H1 (cell line): ENCODE measurements at regions not wholly inside any gene's neighbourhood (a gene's known extent, or its start where the extent isn't known, plus 50 kb on each side); places are given as distances from the start of the nearest gene placed in this dataset.

Experiments
- CTCF ChIA-PET: fragments of 300-600 bp; sonication (Branson Sonifier 250); formaldehyde crosslinking; loops from one replicate; lab custom pipeline; 2021; ENCODE audit not compliant: partially characterized antibody; lab: Charles Lee
- POLR2A ChIA-PET: fragments of 300-600 bp; sonication (Branson Sonifier 250); formaldehyde crosslinking; loops from one replicate; lab custom pipeline; 2021; ENCODE audit warnings: inconsistent platforms; ENCODE audit not compliant: partially characterized antibody; lab: Charles Lee
- DNase-seq, 2 experiments: peaks; one replicate each; pipeline versions ENCODE4 v3.0.0 to v3.0.0-alpha.2; 2010 to 2022; ENCODE audit warnings: low spot score in 2 of 2, low read depth in 1 of 2, mixed read lengths in 1 of 2
- FAIRE-seq: peaks from 2 replicates; lab custom pipeline; 2011; peaks lifted over from hg19 to GRCh38; lab: Jason Lieb, UNC
- H2AFZ ChIP-seq: 2 replicates; pipeline ENCODE4 v1.8.1; 2012; ENCODE audit warnings: low read length, inconsistent platforms
- H2AK5ac ChIP-seq: 2 replicates; pipeline ENCODE4 v1.6.1; 2013; ENCODE audit warnings: low read depth, low read length
- H2BK120ac ChIP-seq: replicated peaks from 2 replicates; pipeline ENCODE3; 2013; ENCODE audit warnings: low read depth, low read length, inconsistent platforms
- H2BK12ac ChIP-seq: 2 replicates; pipeline ENCODE4 v1.6.1; 2013; ENCODE audit warnings: low read depth, low read length
- H2BK15ac ChIP-seq: 2 replicates; pipeline ENCODE4 v1.6.1; 2013; ENCODE audit warnings: low read length
- H2BK20ac ChIP-seq: 2 replicates; pipeline ENCODE4 v1.6.1; 2013; ENCODE audit warnings: low read length
- H2BK5ac ChIP-seq: 2 replicates; pipeline ENCODE4 v1.6.1; 2013; ENCODE audit warnings: low read depth, low read length
- H3K14ac ChIP-seq: 2 replicates; pipeline ENCODE4 v1.6.1; 2013; ENCODE audit warnings: inconsistent platforms; ENCODE audit not compliant: insufficient read length
- H3K18ac ChIP-seq: 2 replicates; pipeline ENCODE4 v1.6.1; 2013; ENCODE audit warnings: low read length; ENCODE audit errors: extremely low read depth
- H3K23ac ChIP-seq: 2 replicates; pipeline ENCODE4 v1.6.1; 2013; ENCODE audit warnings: inconsistent platforms; ENCODE audit not compliant: insufficient read length
- H3K23me2 ChIP-seq: 2 replicates; pipeline ENCODE4 v1.6.1; 2013; ENCODE audit warnings: low read depth, low read length
- H3K27ac ChIP-seq: 2 replicates; pipeline ENCODE4 v1.6.1; 2011; ENCODE audit warnings: low read depth, low read length, inconsistent platforms
- H3K27me3 ChIP-seq, 4 experiments: replicated peaks in 1 of 4; 1 replicate in 1 of 4; 2 replicates in 3 of 4; pipeline versions ENCODE4 v1.6.1 to v1.8.1; 2011 to 2013; ENCODE audit warnings: low read length in 3 of 4, mild to moderate bottlenecking in 3 of 4, inconsistent platforms in 2 of 4, mixed read lengths in 2 of 4, moderate library complexity in 1 of 4; ENCODE audit not compliant: control insufficient read depth in 3 of 4, insufficient read depth in 3 of 4; ENCODE audit errors: extremely low read depth in 1 of 4
- H3K36me3 ChIP-seq, 4 experiments: 2 replicates each; pipeline versions ENCODE4 v1.6.1 to v1.8.1; 2011 to 2013; ENCODE audit warnings: mild to moderate bottlenecking in 4 of 4, low read length in 3 of 4, moderate library complexity in 2 of 4, control low read depth in 1 of 4, inconsistent platforms in 1 of 4; ENCODE audit not compliant: insufficient read depth in 4 of 4, control insufficient read depth in 2 of 4
- H3K4ac ChIP-seq: replicated peaks from 2 replicates; pipeline ENCODE3; 2013; ENCODE audit warnings: low read length, low read depth, mixed read lengths, inconsistent platforms; ENCODE audit not compliant: insufficient read length
- H3K4me1 ChIP-seq, 4 experiments: replicated peaks in 1 of 4; 1 replicate in 1 of 4; 2 replicates in 3 of 4; pipeline versions ENCODE4 v1.6.1 to v1.8.1; 2011 to 2013; ENCODE audit warnings: low read length in 3 of 4, inconsistent platforms in 2 of 4, mixed read lengths in 1 of 4; ENCODE audit not compliant: insufficient read depth in 4 of 4, control insufficient read depth in 3 of 4
- H3K4me2 ChIP-seq, 2 experiments: 2 replicates each; pipeline versions ENCODE4 v1.6.1 to v1.8.1; 2011 to 2013; ENCODE audit warnings: low read depth in 2 of 2, low read length in 2 of 2, control low read depth in 1 of 2, inconsistent platforms in 1 of 2, mild to moderate bottlenecking in 1 of 2; ENCODE audit not compliant: insufficient read depth in 1 of 2
- H3K4me3 ChIP-seq, 4 experiments: fragments of 200-600, 300-600 bp in 1 of 4; sonication (generic), shearing (Covaris generic), sonication (Bioruptor Twin) in 1 of 4; 2 replicates each; pipeline versions ENCODE4 v1.5.1 to v1.8.1; 2011 to 2016; ENCODE audit warnings: low read length in 4 of 4, low read depth in 3 of 4, control low read depth in 2 of 4, inconsistent platforms in 2 of 4, mild to moderate bottlenecking in 2 of 4, mixed read lengths in 1 of 4, moderate library complexity in 1 of 4; ENCODE audit not compliant: insufficient read depth in 2 of 4; ENCODE audit errors: extremely low read depth in 1 of 4
- H3K56ac ChIP-seq: replicated peaks from 2 replicates; pipeline ENCODE3; 2013; ENCODE audit warnings: low read depth, mild to moderate bottlenecking, mixed read lengths, low read length, inconsistent platforms; ENCODE audit not compliant: insufficient read length
- H3K79me1 ChIP-seq: 2 replicates; pipeline ENCODE4 v1.6.1; 2013; ENCODE audit warnings: low read depth, low read length, control low read depth
- H3K79me2 ChIP-seq, 2 experiments: 2 replicates each; pipeline versions ENCODE4 v1.6.1 to v1.8.1; 2012 to 2013; ENCODE audit warnings: low read length in 2 of 2, mild to moderate bottlenecking in 2 of 2, inconsistent platforms in 1 of 2; ENCODE audit not compliant: insufficient read depth in 2 of 2, control insufficient read depth in 1 of 2
- H3K9ac ChIP-seq, 4 experiments: replicated peaks in 1 of 4; 1 replicate in 1 of 4; 2 replicates in 3 of 4; pipeline versions ENCODE4 v1.6.1 to v1.8.1; 2011 to 2013; ENCODE audit warnings: low read depth in 3 of 4, low read length in 3 of 4, control low read depth in 2 of 4, mild to moderate bottlenecking in 2 of 4, moderate library complexity in 2 of 4, inconsistent platforms in 1 of 4; ENCODE audit errors: extremely low read depth in 1 of 4
- H3K9me3 ChIP-seq, 2 experiments: 2 replicates each; pipeline versions ENCODE4 v1.6.1 to v1.8.1; 2012 to 2013; ENCODE audit warnings: mild to moderate bottlenecking in 2 of 2, moderate library complexity in 2 of 2, control low read depth in 1 of 2, inconsistent platforms in 1 of 2, low read depth in 1 of 2, low read length in 1 of 2, mixed read lengths in 1 of 2; ENCODE audit not compliant: insufficient read depth in 2 of 2
- H4K20me1 ChIP-seq, 2 experiments: replicated peaks in 1 of 2; 2 replicates each; pipeline versions ENCODE3 to v1.8.1; 2011 to 2013; ENCODE audit warnings: inconsistent platforms in 2 of 2, low read length in 2 of 2, mild to moderate bottlenecking in 1 of 2; ENCODE audit not compliant: insufficient read depth in 2 of 2, control insufficient read depth in 1 of 2
- H4K5ac ChIP-seq: 2 replicates; pipeline ENCODE4 v1.6.1; 2013; ENCODE audit warnings: low read length, low read depth, mixed read lengths, inconsistent platforms; ENCODE audit not compliant: insufficient read length
- H4K8ac ChIP-seq: 2 replicates; pipeline ENCODE4 v1.8.0; 2013; ENCODE audit warnings: mild to moderate bottlenecking, moderate library complexity, low read length, inconsistent platforms; ENCODE audit not compliant: insufficient read depth; ENCODE audit errors: extremely low read depth
- H4K91ac ChIP-seq: replicated peaks from 2 replicates; pipeline ENCODE3; 2013; ENCODE audit warnings: low read length, mixed read lengths, inconsistent platforms; ENCODE audit not compliant: insufficient read length
- E2F6 ChIP-seq: IDR thresholded peaks from 2 replicates; pipeline ENCODE4 v1.6.1; 2012; ENCODE audit warnings: inconsistent platforms
- EZH2 ChIP-seq: fragments of 200-600 bp; sonication (generic); IDR thresholded peaks from 2 replicates; pipeline ENCODE4 v1.7.1; 2012; ENCODE audit warnings: low read depth, mild to moderate bottlenecking, moderate library complexity, low read length, inconsistent platforms; ENCODE audit not compliant: severe bottlenecking
- GTF2F1 ChIP-seq: IDR thresholded peaks from 2 replicates; pipeline ENCODE4 v1.6.1; 2012; ENCODE audit warnings: low read depth, low read length, improper control_type of control experiment, borderline replicate concordance
- KDM4A ChIP-seq: IDR thresholded peaks from one replicate; pipeline ENCODE4 v1.7.1; 2012; ENCODE audit warnings: low read depth, mild to moderate bottlenecking, moderate library complexity, low read length, inconsistent platforms; ENCODE audit not compliant: severe bottlenecking
- KDM5A ChIP-seq: fragments of 200-600 bp; IDR thresholded peaks from 2 replicates; pipeline ENCODE4 v1.7.1; 2012; ENCODE audit warnings: mild to moderate bottlenecking, low read length, inconsistent platforms, mixed read lengths
- POLR2A ChIP-seq, 2 experiments: IDR thresholded peaks; 1 replicate in 1 of 2; 2 replicates in 1 of 2; pipeline ENCODE4 v1.6.1; 2011; ENCODE audit warnings: low read depth in 2 of 2, low read length in 2 of 2, mild to moderate bottlenecking in 2 of 2; ENCODE audit errors: control extremely low read depth in 1 of 2
- RFX5 ChIP-seq: IDR thresholded peaks from 2 replicates; pipeline ENCODE4 v1.6.1; 2011; ENCODE audit warnings: low read depth, low read length, improper control_type of control experiment, borderline replicate concordance
- RNF2 ChIP-seq: fragments of 200-900, 300-1000 bp; sonication (generic); IDR thresholded peaks from 2 replicates; pipeline ENCODE4 v1.7.1; 2016; ENCODE audit warnings: borderline replicate concordance, low read depth, mild to moderate bottlenecking, antibody characterized with exemption, low read length; ENCODE audit not compliant: poor library complexity, severe bottlenecking; ENCODE audit errors: missing control alignments
- SP4 ChIP-seq: IDR thresholded peaks from 2 replicates; pipeline ENCODE4 v1.6.1; 2012; ENCODE audit warnings: low read length, inconsistent platforms
- SRF ChIP-seq: IDR thresholded peaks from 2 replicates; pipeline ENCODE4 v1.6.1; 2011; ENCODE audit warnings: mild to moderate bottlenecking, low read depth, low read length, moderate library complexity
- SUZ12 ChIP-seq: fragments of 200-600 bp; sonication (generic); IDR thresholded peaks from 2 replicates; pipeline ENCODE4 v1.6.1; 2012; ENCODE audit warnings: mild to moderate bottlenecking, inconsistent platforms, low read length, moderate library complexity, mixed read lengths
- TBP ChIP-seq: IDR thresholded peaks from 2 replicates; pipeline ENCODE4 v1.6.1; 2011; ENCODE audit warnings: low read depth, low read length, improper control_type of control experiment
- TCF12 ChIP-seq: IDR thresholded peaks from 2 replicates; pipeline ENCODE4 v1.6.1; 2011; ENCODE audit warnings: low read depth, mild to moderate bottlenecking, low read length
- YY1 ChIP-seq: IDR thresholded peaks from 2 replicates; pipeline ENCODE4 v1.6.1; 2011; ENCODE audit warnings: low read depth, mild to moderate bottlenecking, low read length
- WGBS, 2 experiments: shearing (Covaris generic) in 1 of 2; methylation state at CpG; one replicate each; pipeline versions ENCODE4 v1.1.6 to v1.1.7; 2013 to 2015; ENCODE audit warnings: low lambda C conversion rate in 2 of 2, mixed read lengths in 2 of 2, inconsistent platforms in 1 of 2, low coverage in 1 of 2, missing lambda C conversion rate in 1 of 2; ENCODE audit not compliant: insufficient replicate concordance in 2 of 2, insufficient coverage in 1 of 2, insufficient read length in 1 of 2; ENCODE audit errors: extremely low coverage in 1 of 2, missing lambda C conversion rate in 1 of 2; 5-methylcytosine and 5-hydroxymethylcytosine counted together

GRCh38 chr9:107918749-107919148 lies 429.2 kb upstream of the KLF4 start:
- peaks cover 0 to 2% of the 10 kb centered on the region in 2 experiments; a peak in 1 of 4 replicates for H3K9me3 ChIP-seq
- H3K27me3 ChIP-seq: no peaks in the 10 kb centered on the region
- ChIA-PET POLR2A (no interaction called here), CTCF (interaction anchor here (1.3 to 1.4 kb wide), 3 partner anchors 11 to 44 kb away, joined by 3 to 5 read pairs (median 3); no protein-coding TSS in a partner anchor)
- no peak overlapping the region for H3K4me2 ChIP-seq
- no peak overlapping the region for H2AK5ac ChIP-seq
- no peak overlapping the region for H3K27ac ChIP-seq
- no peak overlapping the region for H3K4ac ChIP-seq
- H4K5ac ChIP-seq: no peak overlapping the region
- no peak overlapping the region for H3K4me3 ChIP-seq
- H4K8ac ChIP-seq: peak overlapping the region; percentile 48; the same call in 1 of the 2 replicates
- H3K4me1 ChIP-seq: no peaks in the 10 kb centered on the region
- H2BK15ac ChIP-seq: no peak overlapping the region
- no peak overlapping the region for H3K56ac ChIP-seq
- H3K36me3 ChIP-seq: no peaks in the 10 kb centered on the region; a peak in 1 of 8 replicates
- no peaks in the 10 kb centered on the region for H3K23me2 ChIP-seq
- no peak overlapping the region for H4K91ac ChIP-seq
- TF ChIP-seq RFX5: no peak
- TF ChIP-seq SRF: no peak
- TF ChIP-seq KDM5A: no peak
- TF ChIP-seq RNF2: no peak
- no peak for TF ChIP-seq KDM4A
- no peak for TF ChIP-seq POLR2A (IDR thresholded peaks at IDR 0.05; ENCODE audit: control extremely low read depth in 1 of 2, low read depth in 2 of 2, low read length in 2 of 2)
- TF ChIP-seq TCF12: no peak
- TF ChIP-seq TBP: no peak
- no peak for TF ChIP-seq YY1
- TF ChIP-seq EZH2: no peak
- TF ChIP-seq GTF2F1: no peak
- TF ChIP-seq SP4: no peak
- no peak for TF ChIP-seq SUZ12
- no peak for TF ChIP-seq E2F6
- no peak overlapping the region for H2BK5ac ChIP-seq
- no peaks in the 10 kb centered on the region for H3K79me2 ChIP-seq
- H3K18ac ChIP-seq: no peak overlapping the region
- no peak overlapping the region for H2BK120ac ChIP-seq
- H3K9ac ChIP-seq: no peak overlapping the region
- no peak for FAIRE-seq
- no peak overlapping the region for H2BK12ac ChIP-seq
- H3K14ac ChIP-seq: no peak overlapping the region
- peak overlapping the region; percentile 79 for H2AFZ ChIP-seq
- H3K79me1 ChIP-seq: no peaks in the 10 kb centered on the region
- H4K20me1 ChIP-seq: no peaks in the 10 kb centered on the region
- no peak overlapping the region for H2BK20ac ChIP-seq
- H3K23ac ChIP-seq: no peak overlapping the region
- WGBS, 2 experiments: 93% methylated on average over 11 of the region's 11 CpGs; no CpG with 5 or more reads in 1 of the 2 experiments
- no peak for DNase-seq
